Putamen (tissue), 1 donor: ENCODE measurements at regions not wholly inside any gene's neighbourhood (a gene's known extent, or its start where the extent isn't known, plus 50 kb on each side); places are given as distances from the start of the nearest gene placed in this dataset.
"Not testable (repeated sequence)": the region's sequence is repeated elsewhere in the genome, so short reads cannot be mapped to it uniquely, and the experiment has no call there.

Experiments used
- DNase-seq: peaks from one replicate; pipeline ENCODE4 v3.0.0-alpha.2; 2016; ENCODE audit warnings: low spot score

DNA sequence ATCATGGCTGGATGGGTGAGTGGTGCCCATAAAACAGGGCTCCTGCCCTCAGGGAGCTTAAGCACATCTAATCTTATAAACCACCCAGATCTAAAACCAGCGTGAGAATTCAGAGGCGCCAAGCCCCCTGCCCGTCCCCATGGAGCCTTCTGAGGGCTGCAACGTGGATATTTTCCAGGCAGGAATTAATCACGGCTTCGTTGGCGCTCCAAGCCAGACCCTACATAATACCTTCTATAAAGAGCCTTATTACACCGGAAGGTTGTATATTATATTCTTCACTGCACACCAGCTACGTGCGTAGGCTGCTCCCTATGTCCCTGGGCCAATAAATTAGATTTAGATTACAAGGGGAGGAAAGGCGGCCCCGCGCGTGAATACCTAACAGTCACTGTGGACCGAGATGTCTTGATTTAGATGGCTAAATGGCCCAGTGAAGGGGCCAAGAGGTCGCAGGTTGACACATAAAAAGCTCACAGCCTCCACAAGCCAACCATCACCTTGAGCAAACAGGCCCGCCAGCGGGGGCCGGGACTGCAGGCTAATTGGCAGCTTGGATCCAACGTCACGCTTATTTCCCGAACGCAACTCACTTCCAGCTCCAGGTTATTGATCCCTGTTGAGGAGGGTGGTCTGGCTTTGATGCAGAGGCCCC is 64.7 kb upstream of the APCDD1L start:
- DNase-seq, result no peak

- DNase-seq, result no peak
These were observed 64.0 kb upstream of the APCDD1L start for GRCh38 chr20:58579069-58579818.

DNA sequence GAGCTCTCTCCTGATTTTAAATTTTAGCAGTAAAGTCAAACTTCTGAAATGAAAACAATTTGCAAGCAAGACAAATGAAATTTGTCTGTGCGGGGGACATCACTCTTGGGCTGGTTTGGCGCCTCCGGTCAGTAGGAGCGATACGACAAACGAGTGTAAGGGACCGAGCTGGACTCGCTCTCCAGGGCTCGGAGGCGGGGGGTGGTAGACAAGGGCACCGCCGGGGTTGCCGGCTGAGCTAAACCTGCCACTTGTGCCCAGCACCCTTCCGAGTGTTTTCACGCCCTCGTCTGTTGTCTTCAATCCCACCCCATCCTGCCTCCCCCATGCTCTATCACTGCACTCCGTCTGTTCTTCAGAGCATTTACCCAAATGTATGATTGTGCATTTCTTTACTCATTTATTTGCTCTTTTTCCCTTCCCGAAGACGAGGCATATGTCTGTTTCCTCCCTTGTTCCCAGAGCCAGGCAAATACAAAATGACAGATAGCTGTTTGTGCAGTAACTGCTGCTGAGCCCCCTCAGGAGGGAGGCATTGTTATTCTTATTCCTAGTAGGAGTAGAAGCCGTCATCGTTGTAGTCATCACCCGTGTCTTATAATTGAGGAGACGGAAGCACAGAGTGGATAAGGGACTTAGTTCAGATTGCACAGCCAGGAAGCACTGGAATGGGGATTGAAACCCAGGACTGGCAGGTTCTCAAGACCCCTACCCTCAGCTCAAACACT is 62.8 kb upstream of the APCDD1L start:
- DNase-seq, result no peak

DNA sequence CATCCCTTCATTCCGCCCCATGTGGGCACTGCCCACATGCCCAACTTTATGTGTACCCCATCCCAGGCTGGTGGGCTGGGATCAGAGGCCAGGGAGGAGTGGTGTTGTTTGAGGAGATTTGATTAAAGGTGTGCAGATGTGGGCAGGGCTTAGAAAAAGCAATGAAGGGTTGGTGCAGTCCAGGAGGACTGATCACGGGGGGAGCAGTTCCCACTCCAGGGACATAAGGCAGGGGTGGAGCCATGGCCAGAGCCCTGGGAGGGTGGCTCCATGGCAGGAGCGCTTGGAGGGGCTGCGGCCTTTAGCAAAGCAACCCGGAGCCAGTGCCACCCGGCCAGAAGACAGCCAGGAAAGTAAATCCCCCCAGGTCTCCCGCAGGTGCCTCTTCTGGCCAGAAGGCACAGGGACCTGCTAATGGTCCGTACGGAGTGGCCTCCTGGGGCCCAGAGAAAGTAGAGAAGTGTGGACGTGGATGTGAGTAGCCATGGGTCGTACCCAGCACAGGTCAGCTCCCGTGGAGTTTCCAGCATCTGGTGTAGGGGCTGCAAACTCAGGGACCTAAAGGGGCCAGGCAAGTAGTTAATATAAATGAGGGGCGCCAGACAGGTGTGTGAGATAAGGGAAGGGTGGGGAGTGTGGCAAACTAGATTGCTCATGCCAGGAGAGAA is 62.1 kb upstream of the APCDD1L start:
- DNase-seq, result no peak

GRCh38 chr20:58576603-58576970 is 61.4 kb upstream of the APCDD1L start:
- DNase-seq, result no peak

GRCh38 chr20:58575776-58576602 is 60.8 kb upstream of the APCDD1L start:
- DNase-seq, result no peak

DNA sequence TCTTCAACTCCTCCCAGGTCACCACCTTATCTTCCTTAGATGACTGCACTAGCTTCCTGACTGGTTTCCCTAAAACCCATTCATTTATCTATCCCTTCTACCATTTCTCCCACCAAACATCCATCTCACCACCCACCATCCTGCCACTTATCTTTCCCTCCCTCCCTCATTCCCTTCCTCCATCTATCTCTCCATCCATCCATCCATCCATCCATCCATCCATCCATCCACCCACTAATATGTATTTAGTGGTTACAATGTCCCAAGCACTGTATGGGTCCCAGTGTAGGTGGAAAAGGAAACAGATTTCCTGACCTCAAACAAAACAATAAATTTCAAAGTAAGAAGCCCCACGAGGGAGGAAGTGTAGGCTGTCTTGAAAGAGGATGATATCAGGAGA is 59.3 kb upstream of the APCDD1L start:
- DNase-seq, result no peak

- no peak for DNase-seq
These were observed 58.8 kb upstream of the APCDD1L start for GRCh38 chr20:58573986-58574385.

DNA sequence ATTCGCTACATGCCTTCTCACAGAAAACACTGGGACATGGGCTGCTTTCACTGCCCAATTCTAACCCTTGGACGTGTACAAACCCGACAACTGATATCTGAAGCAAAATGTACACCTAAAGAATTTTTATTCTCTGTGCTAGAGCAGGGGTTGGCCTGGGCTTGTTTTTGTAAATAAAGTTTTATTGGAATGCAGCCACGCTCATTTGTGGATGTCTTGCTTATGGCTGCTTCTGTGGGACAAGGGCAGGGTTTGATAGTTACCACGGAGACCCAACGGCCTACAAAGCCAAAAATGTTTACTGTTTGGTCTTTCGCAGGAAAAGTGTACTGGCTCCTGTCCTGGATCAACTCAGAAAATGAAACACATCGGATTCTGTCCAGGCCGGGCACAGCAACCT is 58.1 kb upstream of the APCDD1L start:
- no peak for DNase-seq

- DNase-seq, result not testable (repeated sequence)
These were observed 57.2 kb upstream of the APCDD1L start for GRCh38 chr20:58572428-58572763.

DNA sequence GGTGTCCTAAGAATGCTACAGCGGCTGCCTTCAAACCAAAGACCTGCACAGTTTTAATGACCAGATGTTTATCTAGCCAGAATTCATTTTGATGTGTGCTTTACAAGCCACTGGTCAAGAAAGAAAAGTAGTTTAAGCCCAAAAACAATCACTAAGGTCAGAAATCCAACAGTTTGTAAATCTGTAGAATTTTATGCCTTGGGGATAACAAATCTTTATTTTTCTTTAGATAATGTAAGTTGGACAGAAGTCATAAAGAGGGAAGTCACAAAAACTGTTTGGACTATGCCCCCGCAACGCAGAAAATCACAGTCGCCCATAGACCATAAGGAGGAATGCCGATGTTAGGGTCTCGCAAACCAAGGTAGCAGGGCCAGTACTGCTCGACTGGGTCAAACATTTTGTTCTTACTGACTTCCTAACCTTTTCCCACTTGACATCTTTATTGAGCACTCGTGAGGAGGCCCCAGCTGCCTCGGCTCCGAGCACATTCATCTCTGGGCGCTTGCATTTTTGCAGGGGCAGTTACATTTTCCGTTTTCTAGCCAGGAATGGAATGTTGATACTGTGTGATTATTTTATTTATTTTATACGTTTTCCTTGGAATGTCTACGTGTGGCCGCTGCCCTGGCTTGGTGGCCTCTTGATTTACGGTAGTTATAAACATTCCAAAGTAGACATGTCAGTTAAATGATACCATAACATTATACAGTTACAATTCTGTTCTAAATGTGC is 56.7 kb upstream of the APCDD1L start:
- DNase-seq, result no peak

DNA sequence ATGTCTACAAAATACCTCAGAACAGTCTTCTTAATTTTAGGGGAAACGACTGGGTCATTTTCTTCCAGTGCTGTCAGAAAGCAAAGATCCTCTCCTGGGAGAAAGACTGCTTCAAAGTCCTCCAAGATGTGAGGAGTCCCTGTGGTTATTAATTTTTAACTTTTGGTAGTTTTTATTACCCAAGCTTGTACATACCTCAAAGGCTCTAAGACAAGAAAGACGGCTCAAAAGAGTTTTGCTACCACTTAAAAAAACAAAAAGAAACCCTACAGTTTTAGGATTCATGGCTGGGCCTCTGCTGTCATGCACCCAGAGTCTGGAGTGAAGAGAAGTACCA is 56.1 kb upstream of the APCDD1L start:
- DNase-seq, result no peak

DNA sequence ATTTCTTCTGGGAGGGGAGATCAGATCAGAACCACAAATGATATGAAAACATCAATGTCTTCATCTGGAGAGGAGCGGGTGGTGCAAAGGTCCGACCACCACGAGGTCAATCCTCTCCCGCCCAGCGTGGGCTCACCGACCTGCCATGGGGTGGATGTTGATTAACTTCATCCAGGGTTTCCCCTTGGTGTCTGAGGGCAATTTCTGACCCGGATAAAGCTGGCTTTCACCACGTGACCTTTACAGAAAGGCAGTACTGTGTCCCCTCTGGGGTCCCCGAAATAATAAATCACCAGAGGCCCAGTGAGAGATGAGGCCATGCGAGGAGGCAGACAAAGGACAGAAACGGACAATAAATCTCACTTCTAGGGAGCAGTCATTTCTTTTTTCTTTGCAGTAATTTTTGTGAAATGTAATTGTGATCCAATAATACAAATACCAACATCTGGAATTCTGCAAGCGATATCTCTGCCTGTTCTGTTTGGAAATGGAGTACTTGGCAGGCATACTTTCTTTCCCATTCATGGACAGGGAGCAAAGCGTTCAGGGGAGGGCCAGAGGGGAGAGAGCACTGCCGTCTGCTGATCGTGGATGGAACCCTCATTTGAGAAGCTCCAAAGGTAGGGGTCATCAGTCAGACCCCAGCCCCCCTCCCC is 55.1 kb upstream of the APCDD1L start:
- no peak for DNase-seq

DNA sequence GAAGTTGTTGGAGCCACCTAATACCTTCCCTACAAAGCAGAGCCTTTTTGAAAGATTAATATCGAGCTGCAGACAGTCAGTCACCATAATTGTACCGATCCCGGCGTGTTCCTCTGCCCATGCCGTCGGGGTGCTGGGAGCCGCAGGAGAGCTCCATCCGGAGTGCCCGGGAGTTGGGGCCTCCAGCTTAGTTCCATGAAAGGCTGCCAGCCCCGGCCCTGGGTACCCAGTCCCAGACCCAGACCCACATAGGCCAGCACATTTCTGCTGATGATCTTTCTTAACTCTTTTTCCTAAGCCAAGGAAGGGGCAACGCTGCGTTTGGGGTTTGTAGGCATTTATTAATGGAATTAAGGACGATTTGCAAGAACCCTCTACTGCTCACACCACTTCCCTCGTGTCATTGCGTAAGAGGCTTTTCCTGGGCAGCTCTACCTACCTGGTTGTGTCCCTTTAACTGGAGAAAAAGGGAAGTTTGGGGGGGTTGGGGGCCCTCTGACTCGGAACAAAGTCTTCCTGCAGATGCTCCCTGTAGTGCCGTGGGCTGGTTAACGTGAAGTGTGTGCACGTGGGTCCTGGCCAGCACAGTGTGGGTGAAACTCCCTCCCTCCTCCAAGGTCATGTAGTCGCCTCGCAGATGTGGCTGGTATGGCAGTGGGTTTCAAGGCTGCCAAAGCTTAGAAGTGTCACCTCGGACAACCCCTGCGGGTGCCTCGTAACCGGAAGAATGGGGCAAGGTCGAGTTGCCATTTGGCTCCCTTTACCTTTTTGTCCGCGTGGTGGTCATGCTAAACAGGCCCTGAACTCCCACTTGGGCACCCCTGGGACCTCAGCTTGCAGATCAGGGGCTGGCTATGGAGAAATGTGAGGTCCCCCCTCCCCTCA is 54.3 kb upstream of the APCDD1L start:
- DNase-seq, result no peak

DNA sequence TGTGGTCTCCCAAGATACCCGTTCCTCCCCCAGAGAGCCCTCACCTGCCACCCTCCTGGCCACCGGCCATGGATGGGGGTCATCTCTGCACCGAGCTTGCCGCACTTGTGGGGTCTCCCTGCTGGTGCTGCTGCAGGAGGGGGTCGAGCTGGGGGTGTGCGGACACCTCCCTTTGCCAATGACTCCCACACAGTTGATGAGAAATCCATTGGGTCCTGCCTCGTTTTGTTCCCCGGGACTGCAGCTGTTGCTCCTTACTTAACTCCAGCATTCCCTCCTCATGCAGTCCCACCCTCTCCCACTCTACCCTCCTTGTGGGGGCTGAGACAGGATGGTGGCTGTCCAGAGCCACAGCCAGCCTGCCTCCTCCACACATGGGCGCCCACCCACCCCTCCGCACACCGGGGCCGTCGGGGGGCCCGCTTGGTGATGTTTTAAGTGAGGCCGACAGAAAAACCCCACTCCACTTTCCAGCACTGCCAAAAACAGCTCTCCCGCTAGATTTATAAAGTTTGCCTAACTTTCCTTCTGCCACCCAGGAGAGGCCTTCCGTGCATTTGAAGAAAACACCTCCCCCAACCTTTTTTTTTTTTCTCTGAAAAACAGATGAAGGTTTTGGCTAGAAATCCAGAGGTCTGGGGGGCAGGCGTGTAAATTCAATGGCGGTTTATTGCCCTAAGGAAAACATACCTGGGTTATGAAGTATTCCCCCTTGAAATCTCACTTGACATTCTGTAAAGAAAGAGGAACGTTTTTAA is 53.5 kb upstream of the APCDD1L start:
- DNase-seq, result no peak

DNA sequence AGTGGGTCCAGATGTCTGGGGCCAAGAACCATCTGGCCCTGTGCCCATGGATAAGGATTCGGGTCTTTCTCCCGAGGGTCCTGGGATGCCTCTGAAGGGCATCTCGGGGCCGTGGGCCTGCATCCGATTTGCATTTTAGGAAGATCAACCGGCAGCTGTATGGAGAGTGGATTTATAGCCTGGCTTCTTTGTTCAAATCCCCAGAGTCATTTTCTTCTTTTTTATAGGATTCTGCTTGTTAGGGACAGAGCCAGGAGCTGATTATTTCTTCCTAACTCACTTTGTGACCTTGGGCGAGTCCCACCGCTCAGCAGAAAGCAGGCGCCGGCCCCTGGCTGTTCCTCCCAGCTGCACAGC is 52.9 kb upstream of the APCDD1L start:
- DNase-seq, result no peak

DNA sequence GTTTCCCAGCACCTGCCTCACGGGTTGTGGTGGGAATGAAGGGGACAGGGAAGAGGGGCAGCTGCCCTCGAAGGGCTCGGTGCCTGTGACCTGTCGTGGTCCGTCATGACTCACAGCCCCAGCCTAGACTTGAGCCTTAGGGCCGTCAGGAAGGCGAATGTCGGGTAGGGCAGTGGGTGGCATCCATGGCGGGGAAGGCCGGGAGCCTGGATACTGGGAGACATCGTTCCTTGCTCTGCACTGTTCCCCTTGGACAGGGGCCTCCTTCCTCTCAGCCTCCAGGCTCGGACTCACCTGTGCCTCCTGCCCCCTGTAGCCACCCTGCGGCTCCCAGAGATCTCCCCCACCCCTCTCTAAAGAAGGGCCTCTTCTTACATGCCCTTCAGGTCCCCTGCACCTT is 52.2 kb upstream of the APCDD1L start:
- no peak for DNase-seq

DNA sequence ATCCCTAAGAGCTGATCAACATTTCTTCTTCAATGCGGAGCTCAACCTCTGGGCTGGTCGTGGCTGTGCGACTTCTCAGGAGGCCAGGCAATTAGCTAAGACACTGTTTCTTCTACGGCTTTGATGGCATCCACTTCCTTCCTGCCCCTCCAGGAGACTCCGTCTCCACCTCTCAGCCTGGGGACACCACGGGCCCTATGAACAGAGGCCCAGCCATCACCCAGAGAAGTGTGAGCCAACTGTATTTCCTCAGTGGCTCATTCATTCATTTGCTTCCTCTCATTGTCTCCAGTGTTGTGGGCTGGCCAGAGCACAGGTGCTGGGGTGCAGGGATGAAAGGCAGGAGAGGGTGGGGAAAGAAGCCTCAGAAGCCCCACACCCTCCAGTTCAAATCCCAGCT is 51.8 kb upstream of the APCDD1L start:
- DNase-seq, result no peak
